ENCODE measurements at regions not wholly inside any gene's neighbourhood (a gene's known extent, or its start where the extent isn't known, plus 50 kb on each side); places are given as distances from the start of the nearest gene placed in this dataset.

DNA sequence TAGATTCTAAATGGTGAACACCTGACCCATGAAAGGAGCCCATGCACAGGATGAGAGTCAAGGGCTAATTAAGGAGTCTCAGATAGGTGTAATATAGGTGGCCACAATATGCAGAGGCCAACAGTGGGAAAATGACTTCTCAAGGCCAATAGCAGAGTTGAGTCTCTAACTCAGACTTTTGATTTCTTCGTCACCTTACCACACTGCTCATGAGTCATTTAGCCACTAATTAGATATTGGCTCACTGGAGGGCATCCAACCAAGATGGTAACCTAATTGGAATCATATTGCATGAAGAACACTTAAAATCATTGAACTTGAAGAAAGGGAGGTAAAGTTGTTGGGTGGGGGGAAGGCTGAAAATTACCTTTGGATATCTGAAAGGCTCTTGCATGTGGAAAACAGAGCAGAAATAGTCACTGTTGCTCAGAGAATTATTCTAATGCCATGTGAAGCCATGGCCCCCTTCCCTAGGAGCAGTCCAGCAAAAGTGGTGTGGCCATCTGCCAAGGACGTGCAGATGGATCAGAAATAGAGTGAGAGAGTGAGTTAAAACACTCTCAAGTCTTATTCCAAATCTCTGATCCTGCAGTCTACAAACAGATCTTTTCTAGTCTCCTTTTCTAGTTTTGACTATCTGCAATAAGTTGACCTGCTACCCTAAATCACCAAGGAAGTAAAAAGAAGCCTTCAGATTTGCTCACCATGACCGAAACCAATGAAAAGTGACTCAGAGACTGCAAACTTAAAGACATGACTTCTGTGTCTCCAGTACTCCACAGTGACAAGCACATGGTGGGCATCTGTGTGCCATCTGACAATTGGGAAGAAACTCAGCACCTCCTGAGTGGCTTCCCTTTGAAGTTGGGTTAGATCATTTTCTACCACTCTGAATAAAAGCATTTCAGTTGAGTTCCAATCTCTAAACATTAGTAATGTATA is 93.9 kb upstream of the C1QTNF7 start:
- TF ChIP-seq, protein P1, sequence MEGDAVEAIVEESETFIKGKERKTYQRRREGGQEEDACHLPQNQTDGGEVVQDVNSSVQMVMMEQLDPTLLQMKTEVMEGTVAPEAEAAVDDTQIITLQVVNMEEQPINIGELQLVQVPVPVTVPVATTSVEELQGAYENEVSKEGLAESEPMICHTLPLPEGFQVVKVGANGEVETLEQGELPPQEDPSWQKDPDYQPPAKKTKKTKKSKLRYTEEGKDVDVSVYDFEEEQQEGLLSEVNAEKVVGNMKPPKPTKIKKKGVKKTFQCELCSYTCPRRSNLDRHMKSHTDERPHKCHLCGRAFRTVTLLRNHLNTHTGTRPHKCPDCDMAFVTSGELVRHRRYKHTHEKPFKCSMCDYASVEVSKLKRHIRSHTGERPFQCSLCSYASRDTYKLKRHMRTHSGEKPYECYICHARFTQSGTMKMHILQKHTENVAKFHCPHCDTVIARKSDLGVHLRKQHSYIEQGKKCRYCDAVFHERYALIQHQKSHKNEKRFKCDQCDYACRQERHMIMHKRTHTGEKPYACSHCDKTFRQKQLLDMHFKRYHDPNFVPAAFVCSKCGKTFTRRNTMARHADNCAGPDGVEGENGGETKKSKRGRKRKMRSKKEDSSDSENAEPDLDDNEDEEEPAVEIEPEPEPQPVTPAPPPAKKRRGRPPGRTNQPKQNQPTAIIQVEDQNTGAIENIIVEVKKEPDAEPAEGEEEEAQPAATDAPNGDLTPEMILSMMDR (conservative IDR thresholded peaks at IDR 0.05 in 1 of 2, IDR thresholded peaks at IDR 0.05 in 1 of 2; ENCODE audit: extremely low read depth in 1 of 2, insufficient read depth in 1 of 2, low read depth in 1 of 2, low read length in 2 of 2) = no peak
- no peak for TF ChIP-seq EZH2 (IDR thresholded peaks at IDR 0.05; ENCODE audit: borderline replicate concordance, low read length)
